MM.1S (cell line): ENCODE measurements at regions not wholly inside any gene's neighbourhood (a gene's known extent, or its start where the extent isn't known, plus 50 kb on each side); places are given as distances from the start of the nearest gene placed in this dataset.

Source experiments
- CTCF ChIP-seq: fragments of 300-600 bp; sonication (generic); IDR thresholded peaks from 2 replicates; pipeline ENCODE4 v1.5.1; 2016; ENCODE audit warnings: antibody characterized with exemption, low read length, mixed read lengths
- EZH2 ChIP-seq: fragments of 300-600 bp; sonication (generic); optimal IDR thresholded peaks from 2 replicates; pipeline ENCODE3; 2017; ENCODE audit warnings: low read depth, mild to moderate bottlenecking, antibody characterized with exemption, low read length, mixed read lengths
- EZH2phosphoT487 ChIP-seq: fragments of 300-600 bp; sonication (generic); IDR thresholded peaks from 2 replicates; pipeline ENCODE4 v1.6.1; 2018; ENCODE audit warnings: antibody characterized with exemption, low read length

GRCh38 chr4:34732176-34732950 lies 1512.0 kb downstream of the ARAP2 start:
- TF ChIP-seq EZH2phosphoT487 (no peak), CTCF (no peak), EZH2 (no peak)
